HG03039 (cell line): ENCODE measurements at regions not wholly inside any gene's neighbourhood (a gene's known extent, or its start where the extent isn't known, plus 50 kb on each side); places are given as distances from the start of the nearest gene placed in this dataset.
"Not testable (repeated sequence)": the region's sequence is repeated elsewhere in the genome, so short reads cannot be mapped to it uniquely, and the experiment has no call there.

ENCODE experiments used
- ATAC-seq: cut with Tn5 transposase; IDR thresholded peaks from one replicate; pipeline ENCODE4 v1.9.1; 2021; ENCODE audit warnings: mild to moderate bottlenecking, moderate library complexity; ENCODE audit not compliant: unreplicated experiment

- ATAC-seq, result no peak
These were observed 194.8 kb upstream of the TRPC7 start for GRCh38 chr5:136560126-136560525.

GRCh38 chr5:136559651-136560050 is 194.3 kb upstream of the TRPC7 start:
- ATAC-seq, result no peak

- ATAC-seq, result not testable (repeated sequence)
These were observed 181.8 kb upstream of the TRPC7 start for GRCh38 chr5:136547096-136547495.

DNA sequence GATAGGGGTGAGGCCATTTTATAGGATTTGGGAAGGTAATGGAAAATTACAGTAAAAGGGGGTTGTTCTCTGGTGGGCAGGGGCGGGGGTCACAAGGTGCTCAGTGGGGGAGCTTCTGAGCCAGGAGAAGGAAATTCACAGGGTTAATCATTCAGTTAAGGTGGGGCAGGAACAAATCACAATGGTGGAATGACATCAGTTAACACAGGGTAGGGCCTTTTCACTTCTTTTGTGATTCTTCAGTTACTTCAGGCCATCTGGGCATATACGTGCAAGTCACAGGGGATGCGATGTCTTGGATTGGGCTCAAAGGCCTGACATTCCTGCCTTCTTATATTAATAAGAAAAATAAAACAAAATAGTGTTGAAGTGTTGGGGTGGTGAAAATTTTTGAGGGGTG is 181.1 kb upstream of the TRPC7 start:
- not testable (repeated sequence) for ATAC-seq

DNA sequence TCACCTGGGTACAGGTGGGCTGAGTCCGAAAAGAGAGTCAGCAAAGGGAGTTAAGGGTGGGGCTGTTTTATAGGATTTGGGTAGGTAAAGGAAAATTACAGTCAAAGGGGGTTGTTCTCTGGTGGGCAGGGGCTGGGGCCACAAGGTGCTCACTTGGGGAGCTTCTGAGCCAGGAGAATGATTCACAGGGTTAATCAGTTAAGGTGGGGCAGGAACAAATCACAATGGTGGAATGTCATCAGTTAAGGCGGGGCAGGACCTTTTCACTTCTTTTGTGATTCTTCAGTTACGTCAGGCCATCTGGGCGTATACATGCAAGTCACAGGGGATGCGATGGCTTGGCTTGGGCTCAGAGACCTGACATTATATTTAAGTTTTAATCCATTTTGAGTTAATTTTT is 179.7 kb upstream of the TRPC7 start:
- not testable (repeated sequence) for ATAC-seq

DNA sequence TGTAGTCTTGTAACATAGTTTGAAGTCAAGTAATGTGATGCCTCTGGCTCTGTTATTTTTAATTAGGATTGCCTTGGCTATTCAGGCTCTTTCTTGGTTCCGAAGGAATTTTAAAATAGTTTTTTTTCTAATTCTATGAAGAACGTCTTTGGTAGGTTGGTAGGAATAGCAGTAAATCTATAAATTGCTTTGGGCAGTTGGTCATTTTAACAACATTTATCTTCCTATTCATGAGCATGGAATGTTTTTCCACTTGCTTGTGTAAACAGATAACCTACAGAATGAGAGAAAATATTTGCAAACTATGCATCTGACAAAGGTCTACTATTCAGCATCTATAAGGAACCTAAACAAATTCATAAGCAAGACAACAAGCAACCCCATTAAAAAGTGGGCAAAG is 173.2 kb upstream of the TRPC7 start:
- ATAC-seq, result no peak

GRCh38 chr5:136529081-136529480 is 163.7 kb upstream of the TRPC7 start:
- no peak for ATAC-seq

- ATAC-seq, result no peak
These were observed 163.2 kb upstream of the TRPC7 start for GRCh38 chr5:136528481-136529030.

GRCh38 chr5:136527311-136527710 is 162.0 kb upstream of the TRPC7 start:
- no peak for ATAC-seq

DNA sequence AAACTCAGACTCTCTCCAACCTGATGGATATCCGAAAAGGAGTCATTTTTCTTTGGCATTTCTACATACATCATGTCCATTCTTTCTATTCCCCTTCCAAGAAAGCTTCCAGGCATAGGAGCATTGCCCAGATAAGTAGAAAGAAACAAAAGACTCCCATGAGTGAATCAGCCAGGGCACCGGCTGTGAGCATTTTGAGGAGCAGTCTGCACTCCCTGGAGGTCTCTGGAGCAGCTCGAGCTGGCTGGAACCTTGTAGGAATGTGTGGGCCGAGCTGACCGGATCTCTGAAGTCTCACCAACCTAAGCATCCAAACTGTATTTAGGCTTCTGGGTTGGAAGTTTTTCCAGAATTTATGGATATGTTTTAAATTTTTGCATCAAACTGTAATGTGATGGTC is 161.4 kb upstream of the TRPC7 start:
- no peak for ATAC-seq

DNA sequence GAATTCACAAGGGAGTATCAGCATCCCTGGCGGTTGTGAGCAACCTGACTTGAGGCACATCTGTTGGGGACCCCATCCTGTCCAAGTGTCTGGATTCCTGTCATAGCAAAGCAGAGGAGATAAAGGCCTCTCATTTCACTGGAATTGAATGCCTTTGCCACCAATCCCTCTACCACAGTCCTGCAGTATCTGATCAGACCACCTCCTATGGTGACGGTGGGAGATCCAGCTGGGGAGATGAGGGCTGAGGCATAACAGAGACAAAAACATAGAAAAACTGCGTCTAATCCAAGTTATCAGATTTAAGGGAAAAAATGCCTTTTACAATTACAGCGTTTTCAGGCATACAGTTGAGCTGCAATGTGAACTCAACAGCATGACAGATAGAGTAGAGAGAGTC is 160.7 kb upstream of the TRPC7 start:
- no peak for ATAC-seq

DNA sequence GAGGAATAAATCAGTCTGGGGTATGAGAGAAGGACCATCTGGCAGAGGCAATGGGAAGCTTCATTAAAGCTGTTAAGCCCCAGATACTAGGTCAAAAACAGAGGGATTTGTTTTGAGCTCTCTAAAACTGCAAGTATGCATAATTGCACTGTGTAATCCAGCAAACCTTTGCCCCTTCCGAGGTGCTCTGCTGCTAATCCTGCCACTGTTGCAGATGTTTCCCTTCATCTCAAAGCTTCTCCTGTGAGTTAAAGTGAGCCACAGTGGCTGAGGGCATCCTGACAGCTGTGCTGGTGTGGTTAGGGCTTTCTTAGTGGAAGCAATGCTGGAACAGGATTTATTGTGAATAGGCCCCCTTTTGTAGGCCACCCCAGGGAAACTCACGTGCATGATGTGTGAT is 160.3 kb upstream of the TRPC7 start:
- no peak for ATAC-seq

DNA sequence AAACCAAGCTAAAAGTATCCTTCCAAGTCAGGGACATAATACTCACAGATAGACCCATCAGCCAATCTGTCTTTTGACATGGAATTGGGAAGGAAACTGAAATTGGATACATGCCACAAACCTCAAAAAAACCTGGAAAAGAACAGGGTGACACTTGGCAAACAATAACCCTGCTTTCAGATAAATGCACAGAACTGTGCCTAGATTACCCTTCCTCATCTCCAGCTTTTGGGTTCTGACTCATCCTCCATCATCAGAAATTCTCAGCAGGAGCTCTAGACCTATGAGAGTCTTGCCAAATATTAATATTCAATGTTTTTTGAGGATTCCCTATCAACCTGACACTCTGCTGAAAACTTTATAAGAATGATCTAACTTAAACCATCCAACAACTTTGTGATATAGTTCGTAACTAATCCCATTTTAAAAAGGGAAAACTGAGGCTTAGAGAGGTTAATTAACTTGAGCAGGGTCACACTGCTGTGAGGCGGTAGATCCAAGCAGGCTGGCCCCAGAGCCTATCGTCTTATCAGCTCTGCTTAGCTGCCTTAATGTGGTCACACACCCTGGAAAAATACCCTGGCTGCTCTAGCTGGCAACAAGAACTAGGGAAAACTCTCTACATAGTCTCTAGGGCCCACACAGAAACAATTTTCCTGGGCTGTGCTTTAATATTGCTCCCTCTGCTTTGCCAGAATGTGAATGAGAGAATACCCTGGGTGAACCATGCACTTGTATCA is 157.0 kb upstream of the TRPC7 start:
- ATAC-seq, result no peak

GRCh38 chr5:136521696-136522095 is 156.4 kb upstream of the TRPC7 start:
- no peak for ATAC-seq

DNA sequence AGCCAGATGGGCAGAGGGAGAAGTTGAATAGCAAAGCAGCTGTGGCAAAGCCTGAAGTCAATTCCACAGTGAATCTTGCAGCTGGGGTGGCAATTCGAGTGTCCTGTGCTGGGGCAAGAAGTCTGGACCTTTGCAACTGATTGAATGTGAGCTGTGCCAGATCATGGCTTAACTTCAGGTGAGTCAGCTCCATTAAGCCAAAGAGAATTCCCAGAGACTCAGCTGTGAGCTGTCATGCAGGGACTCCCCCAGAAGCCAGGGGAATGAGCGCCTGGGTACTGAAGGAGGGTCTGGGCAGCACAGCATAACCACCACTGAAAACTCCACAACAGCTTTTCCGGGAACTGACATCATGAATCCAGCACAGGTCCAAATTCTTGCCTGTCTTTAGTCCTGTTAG is 153.5 kb upstream of the TRPC7 start:
- ATAC-seq, result no peak

DNA sequence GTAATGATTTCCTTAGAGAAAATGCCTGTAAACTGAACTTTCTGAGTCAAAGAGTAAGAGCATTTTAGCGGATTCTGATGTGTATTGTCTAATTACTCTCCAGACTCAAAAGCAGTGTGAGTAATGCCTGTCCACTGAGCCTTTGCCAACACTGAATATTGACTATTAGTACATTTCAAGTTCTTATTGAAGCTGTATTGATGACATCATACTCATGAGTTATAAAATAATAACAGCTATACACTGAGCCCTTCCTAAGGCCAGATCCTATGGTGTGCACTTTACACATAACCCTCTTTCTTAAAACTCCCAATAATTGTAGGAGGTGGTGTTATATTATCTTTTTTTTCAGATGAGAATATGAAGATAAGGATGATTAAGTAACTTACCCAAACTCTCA is 152.8 kb upstream of the TRPC7 start:
- no peak for ATAC-seq

- ATAC-seq, result no peak
These were observed 152.4 kb upstream of the TRPC7 start for GRCh38 chr5:136517755-136518154.

- no peak for ATAC-seq
These were observed 151.3 kb upstream of the TRPC7 start for GRCh38 chr5:136516637-136517036.

DNA sequence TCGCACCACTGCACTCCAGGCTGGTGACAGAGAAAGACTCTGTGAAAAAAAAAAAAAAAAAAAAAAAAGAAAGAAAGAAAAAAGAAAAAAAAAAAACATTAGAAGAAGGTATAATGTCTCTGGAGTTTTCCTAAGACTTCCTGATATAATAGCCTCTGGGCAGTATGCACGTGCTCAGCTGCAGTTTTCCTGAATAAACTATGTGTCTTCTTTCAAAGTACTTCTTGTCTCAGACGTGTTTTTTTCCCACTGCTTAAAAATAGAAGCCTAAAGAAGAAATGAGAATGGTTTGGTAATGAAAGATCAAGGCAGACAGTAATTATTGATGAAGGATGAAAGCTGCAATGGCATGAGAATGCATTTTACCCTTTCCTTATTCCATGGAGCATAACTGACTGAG is 148.1 kb upstream of the TRPC7 start:
- no peak for ATAC-seq

GRCh38 chr5:136511046-136511445 is 145.7 kb upstream of the TRPC7 start:
- no peak for ATAC-seq

- ATAC-seq, result no peak
These were observed 145.1 kb upstream of the TRPC7 start for GRCh38 chr5:136510481-136510880.

DNA sequence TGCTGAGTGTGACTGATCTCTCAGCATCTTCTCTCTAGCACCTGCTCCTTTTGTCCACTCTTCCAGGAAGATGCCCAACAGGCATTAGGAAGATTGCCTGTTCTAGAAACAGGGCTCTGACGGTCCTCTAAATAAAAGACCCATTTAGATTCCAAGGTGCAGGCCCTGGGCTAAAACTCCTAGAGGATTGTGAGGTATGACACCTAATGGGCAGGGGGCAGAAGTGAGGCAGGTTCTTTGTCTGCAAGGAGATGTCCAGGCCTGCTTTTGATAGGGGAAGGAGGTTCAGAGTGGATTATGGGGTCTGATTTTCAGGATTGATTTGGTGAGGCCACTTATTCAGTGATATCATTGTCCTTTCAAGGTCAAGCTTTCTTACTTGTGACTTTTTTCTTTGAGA is 140.8 kb upstream of the TRPC7 start:
- no peak for ATAC-seq

DNA sequence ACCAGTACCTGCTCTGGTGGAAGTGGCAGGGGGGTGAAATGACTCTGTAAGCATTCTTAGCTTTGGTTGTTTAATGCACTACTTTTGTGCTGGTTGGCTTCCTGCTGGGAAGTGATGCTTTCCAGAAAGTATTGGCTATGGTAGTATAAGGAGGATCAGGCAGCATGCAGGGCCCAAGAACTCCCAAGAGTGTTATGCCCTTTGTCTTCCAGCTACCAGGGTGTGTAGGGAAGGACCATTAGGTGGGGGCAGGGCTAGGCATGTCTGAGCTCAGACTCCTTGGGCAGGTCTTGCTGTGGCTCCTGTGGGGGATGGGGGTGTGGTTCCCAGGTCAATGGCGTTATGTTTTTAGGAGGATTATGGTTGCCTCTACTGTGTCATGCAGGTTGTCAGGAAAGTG is 135.8 kb upstream of the TRPC7 start:
- ATAC-seq, result no peak
